Type B pancreatic cell (in vitro differentiated cells): ENCODE measurements at regions not wholly inside any gene's neighbourhood (a gene's known extent, or its start where the extent isn't known, plus 50 kb on each side); places are given as distances from the start of the nearest gene placed in this dataset.

Experiments used
- DNase-seq: peaks from one replicate; pipeline ENCODE4 v3.0.0; 2021; ENCODE audit warnings: mixed read lengths; ENCODE audit not compliant: unreplicated experiment; ENCODE audit errors: extremely low spot score
- H3K27ac Mint-ChIP-seq: 2 replicates; pipeline ENCODE4 v1.8.0; 2021; ENCODE audit warnings: mild to moderate bottlenecking, mixed read lengths
- H3K27me3 Mint-ChIP-seq: 2 replicates; pipeline ENCODE4 v1.8.0; 2021; ENCODE audit warnings: mixed read lengths
- H3K36me3 Mint-ChIP-seq: 2 replicates; pipeline ENCODE4 v1.8.0; 2021; ENCODE audit warnings: mixed read lengths
- H3K4me1 Mint-ChIP-seq: one replicate; pipeline ENCODE4 v1.8.0; 2021; ENCODE audit warnings: mixed read lengths; ENCODE audit not compliant: unreplicated experiment
- H3K4me3 Mint-ChIP-seq: 2 replicates; pipeline ENCODE4 v1.8.0; 2021; ENCODE audit warnings: mild to moderate bottlenecking, mixed read lengths
- H3K9me3 Mint-ChIP-seq: 2 replicates; pipeline ENCODE4 v1.8.0; 2021; ENCODE audit warnings: mixed read lengths
- TF ChIP-seq, protein P1 (sequence below): fragments of 200-600 bp; sonication (generic); conservative IDR thresholded peaks from 2 replicates; pipeline ENCODE4 v1.5.0; 2021; ENCODE audit warnings: antibody characterized with exemption, mild to moderate bottlenecking

DNA sequence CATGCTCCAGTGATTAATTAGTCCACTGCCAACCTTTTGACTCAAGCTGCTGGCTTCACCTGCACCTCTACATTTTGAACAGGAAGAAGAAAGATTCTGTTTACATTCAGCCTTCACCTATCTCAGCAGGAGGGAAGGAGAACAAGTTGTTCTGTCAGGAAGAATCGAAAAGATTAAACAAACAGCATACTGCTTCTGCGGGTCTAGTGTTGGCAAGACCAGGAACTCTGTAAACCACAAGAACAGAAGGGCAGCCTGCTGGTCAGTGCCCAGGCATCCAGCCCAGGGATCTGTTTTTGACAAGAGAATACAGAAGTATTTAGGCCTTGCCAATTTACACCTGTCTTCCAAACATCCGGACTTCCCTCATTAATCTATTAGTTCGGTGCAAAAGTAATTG, 189.7 kb downstream of the CHD9NB start:
- TF ChIP-seq, protein P1, sequence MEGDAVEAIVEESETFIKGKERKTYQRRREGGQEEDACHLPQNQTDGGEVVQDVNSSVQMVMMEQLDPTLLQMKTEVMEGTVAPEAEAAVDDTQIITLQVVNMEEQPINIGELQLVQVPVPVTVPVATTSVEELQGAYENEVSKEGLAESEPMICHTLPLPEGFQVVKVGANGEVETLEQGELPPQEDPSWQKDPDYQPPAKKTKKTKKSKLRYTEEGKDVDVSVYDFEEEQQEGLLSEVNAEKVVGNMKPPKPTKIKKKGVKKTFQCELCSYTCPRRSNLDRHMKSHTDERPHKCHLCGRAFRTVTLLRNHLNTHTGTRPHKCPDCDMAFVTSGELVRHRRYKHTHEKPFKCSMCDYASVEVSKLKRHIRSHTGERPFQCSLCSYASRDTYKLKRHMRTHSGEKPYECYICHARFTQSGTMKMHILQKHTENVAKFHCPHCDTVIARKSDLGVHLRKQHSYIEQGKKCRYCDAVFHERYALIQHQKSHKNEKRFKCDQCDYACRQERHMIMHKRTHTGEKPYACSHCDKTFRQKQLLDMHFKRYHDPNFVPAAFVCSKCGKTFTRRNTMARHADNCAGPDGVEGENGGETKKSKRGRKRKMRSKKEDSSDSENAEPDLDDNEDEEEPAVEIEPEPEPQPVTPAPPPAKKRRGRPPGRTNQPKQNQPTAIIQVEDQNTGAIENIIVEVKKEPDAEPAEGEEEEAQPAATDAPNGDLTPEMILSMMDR: no peak
- peaks cover 31% of the 10 kb centered on the region for H3K27me3 Mint-ChIP-seq

GRCh38 chr16:52861614-52862022, 191.1 kb downstream of the CHD9NB start:
- Mint-ChIP-seq H3K27ac (no peak overlapping the region), H3K4me1 (peaks cover 8% of the 10 kb centered on the region), H3K4me3 (no peak overlapping the region), H3K27me3 (peaks cover 26% of the 10 kb centered on the region), H3K36me3 (no peaks in the 10 kb centered on the region), H3K9me3 (no peaks in the 10 kb centered on the region)
- no peak for DNase-seq
- TF ChIP-seq, protein P1: peak; percentile 79

More for the DNA sequence above, 189.7 kb downstream of the CHD9NB start:
- Mint-ChIP-seq H3K9me3 (no peaks in the 10 kb centered on the region), H3K27ac (no peak overlapping the region), H3K36me3 (no peaks in the 10 kb centered on the region), H3K4me1 (peaks cover 8% of the 10 kb centered on the region), H3K4me3 (no peak overlapping the region)
- no peak for DNase-seq

GRCh38 chr16:52855463-52855862, 197.2 kb downstream of the CHD9NB start:
- no peak overlapping the region for H3K4me3 Mint-ChIP-seq
- no peaks in the 10 kb centered on the region for H3K4me1 Mint-ChIP-seq
- H3K27me3 Mint-ChIP-seq: peaks cover 7% of the 10 kb centered on the region
- TF ChIP-seq, protein P1: no peak
- no peak overlapping the region for H3K27ac Mint-ChIP-seq
- DNase-seq: no peak
- peaks cover 8% of the 10 kb centered on the region for H3K9me3 Mint-ChIP-seq
- H3K36me3 Mint-ChIP-seq: no peaks in the 10 kb centered on the region

DNA sequence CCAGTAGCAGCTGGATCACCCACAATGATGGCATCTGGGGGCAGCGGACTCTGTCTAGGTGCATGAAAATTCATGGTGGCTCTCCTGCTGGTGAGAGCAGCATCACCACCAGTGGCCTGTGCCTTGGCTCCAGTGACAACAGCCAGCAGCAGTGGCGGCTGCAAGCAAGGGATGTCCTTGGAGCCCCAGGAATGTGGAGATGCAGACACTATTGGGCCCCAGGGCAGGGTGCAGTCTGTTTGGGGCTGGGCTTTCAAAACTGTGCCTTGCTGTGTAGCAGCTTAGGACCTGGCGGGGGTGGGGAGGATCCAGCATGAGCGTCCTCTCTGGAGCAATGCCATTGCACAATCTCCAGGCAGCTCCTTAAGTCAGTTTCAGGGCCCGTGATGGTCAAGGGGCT, 199.7 kb downstream of the CHD9NB start:
- DNase-seq: no peak
- H3K36me3 Mint-ChIP-seq: no peaks in the 10 kb centered on the region
- H3K27ac Mint-ChIP-seq: no peak overlapping the region
- TF ChIP-seq, protein P1: no peak
- no peaks in the 10 kb centered on the region for H3K4me1 Mint-ChIP-seq
- peaks cover 6% of the 10 kb centered on the region for H3K27me3 Mint-ChIP-seq
- peaks cover 10% of the 10 kb centered on the region for H3K9me3 Mint-ChIP-seq
- H3K4me3 Mint-ChIP-seq: no peak overlapping the region

DNA sequence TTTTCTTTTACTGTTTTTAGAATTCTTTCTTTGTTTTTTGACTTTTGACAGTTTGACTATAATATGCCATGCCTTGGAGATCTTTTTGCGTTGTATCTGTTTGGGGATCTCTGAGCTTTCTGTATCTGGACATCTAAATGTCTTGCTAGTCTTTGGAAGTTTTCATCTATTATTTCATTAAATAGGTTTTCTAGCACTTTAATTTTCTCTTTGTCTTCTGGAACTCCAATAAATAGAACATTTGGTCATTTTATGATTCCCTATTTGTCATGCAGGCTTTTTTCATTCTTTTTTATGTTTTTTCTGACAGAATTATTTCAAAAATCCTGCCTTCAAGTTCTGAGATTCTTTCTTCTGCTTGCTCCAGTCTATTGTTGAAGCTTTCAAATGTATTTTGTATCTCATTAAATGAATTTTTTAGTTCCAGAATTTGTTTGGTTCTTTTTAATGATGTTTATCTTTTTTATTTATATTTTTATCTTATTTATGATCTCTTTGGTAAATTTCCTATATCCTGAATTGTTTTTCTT, 201.4 kb downstream of the CHD9NB start:
- Mint-ChIP-seq H3K4me3 (no peak overlapping the region), H3K4me1 (no peaks in the 10 kb centered on the region)
- DNase-seq: no peak

More for the DNA sequence above, 201.4 kb downstream of the CHD9NB start:
- Mint-ChIP-seq H3K27ac (no peak overlapping the region), H3K36me3 (no peaks in the 10 kb centered on the region), H3K9me3 (peaks cover 10% of the 10 kb centered on the region), H3K27me3 (peaks cover 3% of the 10 kb centered on the region)
- TF ChIP-seq, protein P1: no peak
